Spleen (tissue), 7 donors: ENCODE measurements at regions not wholly inside any gene's neighbourhood (a gene's known extent, or its start where the extent isn't known, plus 50 kb on each side); places are given as distances from the start of the nearest gene placed in this dataset.

ENCODE experiments used
- POLR2A ChIP-seq, 3 donors: fragments of 450-650 bp; IDR thresholded peaks; one replicate each; pipeline ENCODE4 v1.5.1; 2017; ENCODE audit warnings: antibody characterized with exemption in 3 of 3, mild to moderate bottlenecking in 1 of 3
- POLR2AphosphoS5 ChIP-seq, 3 donors: sonication (generic); formaldehyde crosslinking; IDR thresholded peaks; one replicate each; pipeline ENCODE4 v1.5.1; 2017; ENCODE audit warnings: antibody characterized with exemption in 3 of 3
- TF ChIP-seq, protein P1 (sequence below), 11 experiments: fragments of 200-600 bp in 7 of 11; fragments of 450-650 bp in 4 of 11; sonication (generic) in 4 of 11; IDR thresholded peaks in 8 of 11; conservative IDR thresholded peaks in 3 of 11; 1 replicate in 7 of 11; 2 replicates in 4 of 11; pipeline versions ENCODE4 v1.4.0 to v1.8.0; 2016 to 2021; ENCODE audit warnings: antibody characterized with exemption in 11 of 11, inconsistent platforms in 4 of 11, mild to moderate bottlenecking in 1 of 11
- donor health status: DM: no; HTN: no; CAD: no; lungs with moderate emphysema.
- donor health status: DM: no; HTN: no; CAD: no.
- donor health status: DM: no; HTN: no; CAD: no.

DNA sequence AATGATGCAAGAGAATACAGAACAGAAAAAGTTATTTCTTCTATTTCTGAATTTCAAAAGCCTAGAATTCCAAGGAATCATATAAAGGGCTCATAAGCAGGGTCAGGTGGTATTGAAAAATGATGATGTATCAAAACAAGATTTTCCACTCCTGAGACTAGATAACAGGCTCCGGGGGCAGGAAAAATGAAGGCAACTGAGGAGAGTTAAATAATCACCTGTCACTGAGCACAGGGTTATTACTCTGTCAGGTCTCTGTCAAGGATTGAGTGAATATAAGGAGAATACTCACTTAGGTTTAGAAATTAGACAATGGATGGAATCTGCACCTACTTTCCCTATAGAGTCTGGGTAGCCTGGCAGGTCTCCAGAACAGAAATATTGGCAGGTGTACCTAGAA, 76.1 kb upstream of the KHDRBS2 start:
- TF ChIP-seq, protein P1, sequence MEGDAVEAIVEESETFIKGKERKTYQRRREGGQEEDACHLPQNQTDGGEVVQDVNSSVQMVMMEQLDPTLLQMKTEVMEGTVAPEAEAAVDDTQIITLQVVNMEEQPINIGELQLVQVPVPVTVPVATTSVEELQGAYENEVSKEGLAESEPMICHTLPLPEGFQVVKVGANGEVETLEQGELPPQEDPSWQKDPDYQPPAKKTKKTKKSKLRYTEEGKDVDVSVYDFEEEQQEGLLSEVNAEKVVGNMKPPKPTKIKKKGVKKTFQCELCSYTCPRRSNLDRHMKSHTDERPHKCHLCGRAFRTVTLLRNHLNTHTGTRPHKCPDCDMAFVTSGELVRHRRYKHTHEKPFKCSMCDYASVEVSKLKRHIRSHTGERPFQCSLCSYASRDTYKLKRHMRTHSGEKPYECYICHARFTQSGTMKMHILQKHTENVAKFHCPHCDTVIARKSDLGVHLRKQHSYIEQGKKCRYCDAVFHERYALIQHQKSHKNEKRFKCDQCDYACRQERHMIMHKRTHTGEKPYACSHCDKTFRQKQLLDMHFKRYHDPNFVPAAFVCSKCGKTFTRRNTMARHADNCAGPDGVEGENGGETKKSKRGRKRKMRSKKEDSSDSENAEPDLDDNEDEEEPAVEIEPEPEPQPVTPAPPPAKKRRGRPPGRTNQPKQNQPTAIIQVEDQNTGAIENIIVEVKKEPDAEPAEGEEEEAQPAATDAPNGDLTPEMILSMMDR (IDR thresholded peaks at IDR 0.05 in 8 of 11, conservative IDR thresholded peaks at IDR 0.05 in 3 of 11): no peak
- TF ChIP-seq POLR2A (IDR thresholded peaks at IDR 0.05) (no peak), POLR2AphosphoS5 (IDR thresholded peaks at IDR 0.05) (no peak)
